ENCODE measurements at regions not wholly inside any gene's neighbourhood (a gene's known extent, or its start where the extent isn't known, plus 50 kb on each side); places are given as distances from the start of the nearest gene placed in this dataset.

GRCh38 chr9:26754509-26755164 lies 138.0 kb downstream of the CAAP1 start:
- no peaks in the 10 kb centered on the region for H3K36me3 ChIP-seq (ENCODE audit: control insufficient read depth, insufficient read depth, low read length)
- no peak overlapping the region for H3K27ac ChIP-seq (ENCODE audit: low read depth, low read length)
- no peak overlapping the region for H3K4me3 ChIP-seq (ENCODE audit: low read length)
- H3K27me3 ChIP-seq (ENCODE audit: control insufficient read depth, insufficient read depth, low read length), result no peaks in the 10 kb centered on the region
- H3K4me1 ChIP-seq (ENCODE audit: control insufficient read depth, insufficient read depth, low read length), result no peaks in the 10 kb centered on the region
- no peak overlapping the region for H3K9ac ChIP-seq (ENCODE audit: low read length)

GRCh38 chr9:26753971-26754370 lies 138.6 kb downstream of the CAAP1 start:
- Histone ChIP-seq H3K4me3 (ENCODE audit: low read length) (no peak overlapping the region), H3K27me3 (ENCODE audit: control insufficient read depth, insufficient read depth, low read length) (no peaks in the 10 kb centered on the region), H3K36me3 (ENCODE audit: control insufficient read depth, insufficient read depth, low read length) (no peaks in the 10 kb centered on the region), H3K9ac (ENCODE audit: low read length) (no peak overlapping the region), H3K27ac (ENCODE audit: low read depth, low read length) (no peak overlapping the region), H3K4me1 (ENCODE audit: control insufficient read depth, insufficient read depth, low read length) (no peaks in the 10 kb centered on the region)

DNA sequence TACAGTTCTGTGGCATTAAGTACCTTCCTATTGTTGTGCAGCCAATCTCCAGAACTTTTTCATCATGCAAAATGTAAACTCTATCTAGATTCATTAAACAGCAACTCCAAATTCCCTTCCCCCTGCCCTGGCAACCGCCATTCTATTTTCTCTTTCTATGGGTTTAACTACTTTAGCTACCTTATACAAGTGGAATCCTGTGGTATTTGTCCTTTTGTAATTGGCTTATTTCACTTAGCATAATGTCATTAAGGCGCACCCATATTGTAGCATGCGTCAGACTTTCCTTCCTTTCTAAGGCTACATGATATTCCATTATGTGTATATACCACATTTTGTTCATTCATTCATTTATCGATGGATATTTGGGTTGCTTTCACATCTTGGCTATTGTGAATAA lies 142.4 kb downstream of the CAAP1 start:
- Histone ChIP-seq H3K4me1 (ENCODE audit: control insufficient read depth, insufficient read depth, low read length) (no peaks in the 10 kb centered on the region), H3K27me3 (ENCODE audit: control insufficient read depth, insufficient read depth, low read length) (no peaks in the 10 kb centered on the region), H3K4me3 (ENCODE audit: low read length) (no peak overlapping the region), H3K9ac (ENCODE audit: low read length) (no peak overlapping the region), H3K36me3 (ENCODE audit: control insufficient read depth, insufficient read depth, low read length) (no peaks in the 10 kb centered on the region), H3K27ac (ENCODE audit: low read depth, low read length) (no peak overlapping the region)

- H3K27ac ChIP-seq (ENCODE audit: low read depth, low read length), result no peak overlapping the region
- no peak overlapping the region for H3K4me3 ChIP-seq (ENCODE audit: low read length)
- no peaks in the 10 kb centered on the region for H3K27me3 ChIP-seq (ENCODE audit: control insufficient read depth, insufficient read depth, low read length)
- H3K36me3 ChIP-seq (ENCODE audit: control insufficient read depth, insufficient read depth, low read length), result no peaks in the 10 kb centered on the region
- H3K4me1 ChIP-seq (ENCODE audit: control insufficient read depth, insufficient read depth, low read length), result no peaks in the 10 kb centered on the region
- no peak overlapping the region for H3K9ac ChIP-seq (ENCODE audit: low read length)
These were observed 144.0 kb downstream of the CAAP1 start for GRCh38 chr9:26748449-26749058.

DNA sequence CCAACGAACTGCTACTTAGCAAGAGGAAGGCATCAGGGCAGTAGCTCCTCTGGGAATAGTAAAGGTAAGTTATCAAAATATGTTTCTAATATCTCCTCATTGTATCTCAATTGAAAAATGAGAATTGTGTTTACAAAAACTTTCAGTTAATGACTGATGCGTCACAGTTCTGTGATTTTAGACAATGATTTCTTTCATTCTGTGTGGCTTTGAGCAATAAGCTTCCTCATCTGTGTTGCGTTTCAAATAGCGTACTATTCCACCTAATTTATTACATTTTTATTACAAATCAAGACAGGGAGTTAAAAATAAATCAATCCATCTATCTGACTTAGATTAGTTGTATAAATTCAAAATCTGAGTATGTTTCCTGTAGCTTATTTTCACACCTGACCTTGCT lies 145.0 kb downstream of the CAAP1 start:
- Histone ChIP-seq H3K4me1 (ENCODE audit: control insufficient read depth, insufficient read depth, low read length) (no peaks in the 10 kb centered on the region), H3K4me3 (ENCODE audit: low read length) (no peak overlapping the region), H3K9ac (ENCODE audit: low read length) (no peak overlapping the region), H3K27ac (ENCODE audit: low read depth, low read length) (no peak overlapping the region), H3K27me3 (ENCODE audit: control insufficient read depth, insufficient read depth, low read length) (no peaks in the 10 kb centered on the region), H3K36me3 (ENCODE audit: control insufficient read depth, insufficient read depth, low read length) (no peaks in the 10 kb centered on the region)

DNA sequence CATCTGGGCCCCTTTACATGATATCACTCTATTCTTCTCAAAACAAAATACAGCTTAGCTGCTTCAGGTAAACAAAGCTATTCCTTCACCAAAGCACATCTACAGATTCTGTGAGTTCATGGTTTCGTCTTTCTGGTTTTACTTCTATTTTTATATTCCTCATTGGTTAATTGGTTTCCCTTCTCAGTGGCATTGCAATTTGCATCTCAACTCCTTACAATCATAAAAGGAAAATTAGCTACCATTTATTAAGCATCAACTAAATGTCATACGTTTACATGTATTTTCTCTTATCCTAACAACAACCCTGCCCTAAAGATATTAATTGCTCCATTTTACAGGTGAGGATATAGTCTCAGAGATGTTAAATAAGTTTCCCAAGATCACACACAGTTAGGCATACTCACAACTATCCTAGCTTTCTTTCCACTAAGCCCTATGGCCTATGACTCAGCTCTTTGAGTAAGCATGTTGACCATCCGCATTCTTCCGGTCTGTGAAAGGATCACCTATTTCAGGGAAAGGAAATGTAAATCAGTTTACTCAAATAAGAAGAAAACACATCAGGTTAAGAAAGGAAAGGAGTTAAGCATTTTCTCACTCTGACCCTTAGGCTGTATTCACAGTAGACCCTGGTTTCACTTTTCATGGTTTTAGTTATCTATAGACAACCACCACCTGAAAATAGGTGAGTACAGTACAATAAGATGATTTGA lies 146.1 kb downstream of the CAAP1 start:
- Histone ChIP-seq H3K4me1 (ENCODE audit: control insufficient read depth, insufficient read depth, low read length) (no peaks in the 10 kb centered on the region), H3K27ac (ENCODE audit: low read depth, low read length) (no peak overlapping the region), H3K4me3 (ENCODE audit: low read length) (no peak overlapping the region), H3K27me3 (ENCODE audit: control insufficient read depth, insufficient read depth, low read length) (no peaks in the 10 kb centered on the region), H3K9ac (ENCODE audit: low read length) (no peak overlapping the region), H3K36me3 (ENCODE audit: control insufficient read depth, insufficient read depth, low read length) (no peaks in the 10 kb centered on the region)

- Histone ChIP-seq H3K27me3 (ENCODE audit: control insufficient read depth, insufficient read depth, low read length) (no peaks in the 10 kb centered on the region), H3K27ac (ENCODE audit: low read depth, low read length) (no peak overlapping the region), H3K4me1 (ENCODE audit: control insufficient read depth, insufficient read depth, low read length) (no peaks in the 10 kb centered on the region), H3K4me3 (ENCODE audit: low read length) (no peak overlapping the region), H3K36me3 (ENCODE audit: control insufficient read depth, insufficient read depth, low read length) (no peaks in the 10 kb centered on the region), H3K9ac (ENCODE audit: low read length) (no peak overlapping the region)
These were observed 147.5 kb downstream of the CAAP1 start for GRCh38 chr9:26745111-26745510.

DNA sequence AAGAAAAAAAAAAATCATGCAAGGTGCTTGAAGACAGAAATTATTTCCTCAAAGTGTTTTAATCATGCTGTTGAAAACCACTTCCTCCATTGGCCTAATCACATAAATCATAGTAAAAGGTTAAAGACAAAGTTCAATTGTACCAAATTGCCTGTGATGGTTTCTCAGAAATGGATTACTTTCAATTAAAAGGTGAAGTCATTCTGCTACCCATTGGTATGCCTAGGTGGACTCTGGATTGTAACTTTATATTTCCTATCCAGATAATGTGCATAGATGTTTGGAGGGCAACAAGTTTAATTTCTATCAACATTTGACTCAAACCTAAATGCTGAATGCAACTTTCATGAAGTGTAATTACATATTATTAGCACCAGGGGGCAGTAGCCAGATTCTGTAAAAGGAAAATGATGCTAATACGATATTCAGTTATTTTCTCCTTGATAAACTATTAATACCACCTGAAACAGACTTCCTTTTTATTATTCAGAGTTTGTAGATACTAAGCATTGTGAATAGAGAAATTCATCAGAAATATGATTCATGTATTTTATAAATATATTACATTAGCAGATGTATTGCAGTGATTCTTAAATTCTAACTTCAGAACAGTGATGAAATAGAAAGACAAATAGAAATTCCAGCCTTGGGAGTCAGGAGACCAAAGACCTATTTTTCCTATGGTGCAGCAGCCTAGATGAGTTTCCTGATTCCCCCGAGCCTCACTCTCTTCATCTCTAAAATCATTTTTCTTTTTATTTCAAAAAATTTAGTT lies 148.2 kb downstream of the CAAP1 start:
- H3K4me3 ChIP-seq (ENCODE audit: low read length), result no peak overlapping the region
- H3K27ac ChIP-seq (ENCODE audit: low read depth, low read length), result no peak overlapping the region
- H3K4me1 ChIP-seq (ENCODE audit: control insufficient read depth, insufficient read depth, low read length), result no peaks in the 10 kb centered on the region
- H3K27me3 ChIP-seq (ENCODE audit: control insufficient read depth, insufficient read depth, low read length), result no peaks in the 10 kb centered on the region
- H3K36me3 ChIP-seq (ENCODE audit: control insufficient read depth, insufficient read depth, low read length), result no peaks in the 10 kb centered on the region
- H3K9ac ChIP-seq (ENCODE audit: low read length), result no peak overlapping the region

- H3K9ac ChIP-seq (ENCODE audit: low read length), result no peak overlapping the region
- no peaks in the 10 kb centered on the region for H3K4me1 ChIP-seq (ENCODE audit: control insufficient read depth, insufficient read depth, low read length)
- H3K36me3 ChIP-seq (ENCODE audit: control insufficient read depth, insufficient read depth, low read length), result no peaks in the 10 kb centered on the region
- H3K27me3 ChIP-seq (ENCODE audit: control insufficient read depth, insufficient read depth, low read length), result no peaks in the 10 kb centered on the region
- H3K27ac ChIP-seq (ENCODE audit: low read depth, low read length), result no peak overlapping the region
- no peak overlapping the region for H3K4me3 ChIP-seq (ENCODE audit: low read length)
These were observed 149.7 kb downstream of the CAAP1 start for GRCh38 chr9:26742828-26743476.

GRCh38 chr9:26735160-26735559 lies 157.4 kb downstream of the CAAP1 start:
- Histone ChIP-seq H3K27me3 (ENCODE audit: control insufficient read depth, insufficient read depth, low read length) (no peaks in the 10 kb centered on the region), H3K9ac (ENCODE audit: low read length) (no peak overlapping the region)

DNA sequence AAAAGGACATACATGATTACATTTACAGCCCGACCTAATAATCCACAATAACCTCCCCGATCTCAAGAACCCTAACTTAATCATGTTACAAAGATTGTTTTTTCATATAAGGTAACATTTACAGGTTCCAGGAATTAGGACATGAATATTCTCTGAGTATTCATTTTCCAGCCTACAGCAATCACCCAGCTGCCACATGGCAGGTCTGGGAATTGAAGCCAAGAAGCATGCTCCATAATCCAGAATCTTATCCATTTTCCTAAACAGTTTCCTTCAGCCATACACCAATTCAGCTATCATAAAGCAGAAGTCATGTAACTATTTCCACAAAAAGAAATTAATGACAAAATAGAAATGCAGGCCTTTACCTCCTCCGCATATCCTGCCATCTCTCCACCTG lies 163.4 kb downstream of the CAAP1 start:
- no peak overlapping the region for H3K27ac ChIP-seq (ENCODE audit: low read depth, low read length)
- no peak overlapping the region for H3K4me3 ChIP-seq (ENCODE audit: low read length)
- H3K4me1 ChIP-seq (ENCODE audit: control insufficient read depth, insufficient read depth, low read length), result peaks cover 4% of the 10 kb centered on the region
- no peak overlapping the region for H3K9ac ChIP-seq (ENCODE audit: low read length)
- H3K27me3 ChIP-seq (ENCODE audit: control insufficient read depth, insufficient read depth, low read length), result no peaks in the 10 kb centered on the region
- H3K36me3 ChIP-seq (ENCODE audit: control insufficient read depth, insufficient read depth, low read length), result no peaks in the 10 kb centered on the region

More at GRCh38 chr9:26735160-26735559, 157.4 kb downstream of the CAAP1 start:
- Histone ChIP-seq H3K4me3 (ENCODE audit: low read length) (no peak overlapping the region), H3K4me1 (ENCODE audit: control insufficient read depth, insufficient read depth, low read length) (no peaks in the 10 kb centered on the region), H3K36me3 (ENCODE audit: control insufficient read depth, insufficient read depth, low read length) (no peaks in the 10 kb centered on the region), H3K27ac (ENCODE audit: low read depth, low read length) (no peak overlapping the region)

GRCh38 chr9:26727471-26727870 lies 165.1 kb downstream of the CAAP1 start:
- Histone ChIP-seq H3K9ac (ENCODE audit: low read length) (no peak overlapping the region), H3K27me3 (ENCODE audit: control insufficient read depth, insufficient read depth, low read length) (no peaks in the 10 kb centered on the region), H3K4me3 (ENCODE audit: low read length) (no peak overlapping the region), H3K36me3 (ENCODE audit: control insufficient read depth, insufficient read depth, low read length) (no peaks in the 10 kb centered on the region), H3K27ac (ENCODE audit: low read depth, low read length) (no peak overlapping the region), H3K4me1 (ENCODE audit: control insufficient read depth, insufficient read depth, low read length) (peaks cover 4% of the 10 kb centered on the region)

Data from rectal smooth muscle tissue (tissue), 1 donor.